PFSK-1 (cell line): ENCODE measurements at regions not wholly inside any gene's neighbourhood (a gene's known extent, or its start where the extent isn't known, plus 50 kb on each side); places are given as distances from the start of the nearest gene placed in this dataset.

ENCODE experiments used
- FOXP2 ChIP-seq: optimal IDR thresholded peaks from 2 replicates; pipeline ENCODE3; 2011; ENCODE audit warnings: borderline replicate concordance, control low read depth, inconsistent platforms; ENCODE audit not compliant: insufficient read depth; ENCODE audit errors: extremely low read length, extremely low read depth
- POLR2AphosphoS5 ChIP-seq: IDR thresholded peaks from 2 replicates; pipeline ENCODE4 v1.6.1; 2012; ENCODE audit warnings: low read depth, mild to moderate bottlenecking, control low read depth, low read length, moderate library complexity
- SIN3A ChIP-seq: IDR thresholded peaks from 2 replicates; pipeline ENCODE4 v1.6.1; 2012; ENCODE audit warnings: mild to moderate bottlenecking, low read length, moderate library complexity, borderline replicate concordance; ENCODE audit not compliant: insufficient read depth
- TAF1 ChIP-seq: IDR thresholded peaks from 2 replicates; pipeline ENCODE4 v1.6.1; 2012; ENCODE audit warnings: low read length, control low read depth, borderline replicate concordance; ENCODE audit not compliant: insufficient read depth
- TF ChIP-seq, protein P1 (sequence below), 2 experiments: IDR thresholded peaks; 2 replicates each; pipeline versions ENCODE4 v1.6.1 to v1.8.0; 2011 to 2012; ENCODE audit warnings: low read depth in 2 of 2, low read length in 2 of 2, control low read depth in 1 of 2, inconsistent platforms in 1 of 2, mild to moderate bottlenecking in 1 of 2, moderate library complexity in 1 of 2; ENCODE audit not compliant: insufficient read depth in 1 of 2

DNA sequence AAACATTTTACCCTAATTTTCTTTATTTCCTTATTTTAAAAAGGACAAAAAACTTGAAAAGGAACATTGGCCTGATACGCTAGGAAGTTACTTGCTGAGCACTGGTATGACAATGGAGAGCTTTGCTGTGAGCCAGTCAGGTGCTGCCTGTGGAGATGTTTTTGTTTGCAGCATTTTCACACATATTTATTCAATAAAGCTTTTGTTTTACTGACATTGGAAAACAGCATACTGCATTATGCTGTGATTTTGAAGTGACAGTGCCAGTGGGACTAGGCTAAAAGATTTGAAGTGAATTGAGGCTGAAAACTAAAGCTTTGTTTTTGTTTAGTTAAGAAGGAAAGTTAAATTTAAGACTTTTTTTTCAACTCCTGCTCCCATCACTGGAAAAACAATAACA is 470.7 kb upstream of the ZEB2 start:
- TF ChIP-seq, protein P1, sequence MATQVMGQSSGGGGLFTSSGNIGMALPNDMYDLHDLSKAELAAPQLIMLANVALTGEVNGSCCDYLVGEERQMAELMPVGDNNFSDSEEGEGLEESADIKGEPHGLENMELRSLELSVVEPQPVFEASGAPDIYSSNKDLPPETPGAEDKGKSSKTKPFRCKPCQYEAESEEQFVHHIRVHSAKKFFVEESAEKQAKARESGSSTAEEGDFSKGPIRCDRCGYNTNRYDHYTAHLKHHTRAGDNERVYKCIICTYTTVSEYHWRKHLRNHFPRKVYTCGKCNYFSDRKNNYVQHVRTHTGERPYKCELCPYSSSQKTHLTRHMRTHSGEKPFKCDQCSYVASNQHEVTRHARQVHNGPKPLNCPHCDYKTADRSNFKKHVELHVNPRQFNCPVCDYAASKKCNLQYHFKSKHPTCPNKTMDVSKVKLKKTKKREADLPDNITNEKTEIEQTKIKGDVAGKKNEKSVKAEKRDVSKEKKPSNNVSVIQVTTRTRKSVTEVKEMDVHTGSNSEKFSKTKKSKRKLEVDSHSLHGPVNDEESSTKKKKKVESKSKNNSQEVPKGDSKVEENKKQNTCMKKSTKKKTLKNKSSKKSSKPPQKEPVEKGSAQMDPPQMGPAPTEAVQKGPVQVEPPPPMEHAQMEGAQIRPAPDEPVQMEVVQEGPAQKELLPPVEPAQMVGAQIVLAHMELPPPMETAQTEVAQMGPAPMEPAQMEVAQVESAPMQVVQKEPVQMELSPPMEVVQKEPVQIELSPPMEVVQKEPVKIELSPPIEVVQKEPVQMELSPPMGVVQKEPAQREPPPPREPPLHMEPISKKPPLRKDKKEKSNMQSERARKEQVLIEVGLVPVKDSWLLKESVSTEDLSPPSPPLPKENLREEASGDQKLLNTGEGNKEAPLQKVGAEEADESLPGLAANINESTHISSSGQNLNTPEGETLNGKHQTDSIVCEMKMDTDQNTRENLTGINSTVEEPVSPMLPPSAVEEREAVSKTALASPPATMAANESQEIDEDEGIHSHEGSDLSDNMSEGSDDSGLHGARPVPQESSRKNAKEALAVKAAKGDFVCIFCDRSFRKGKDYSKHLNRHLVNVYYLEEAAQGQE (IDR thresholded peaks at IDR 0.05; ENCODE audit: insufficient read depth in 1 of 2, low read depth in 2 of 2, low read length in 2 of 2) = no peak
- no peak for TF ChIP-seq SIN3A
- TF ChIP-seq POLR2AphosphoS5 = no peak

DNA sequence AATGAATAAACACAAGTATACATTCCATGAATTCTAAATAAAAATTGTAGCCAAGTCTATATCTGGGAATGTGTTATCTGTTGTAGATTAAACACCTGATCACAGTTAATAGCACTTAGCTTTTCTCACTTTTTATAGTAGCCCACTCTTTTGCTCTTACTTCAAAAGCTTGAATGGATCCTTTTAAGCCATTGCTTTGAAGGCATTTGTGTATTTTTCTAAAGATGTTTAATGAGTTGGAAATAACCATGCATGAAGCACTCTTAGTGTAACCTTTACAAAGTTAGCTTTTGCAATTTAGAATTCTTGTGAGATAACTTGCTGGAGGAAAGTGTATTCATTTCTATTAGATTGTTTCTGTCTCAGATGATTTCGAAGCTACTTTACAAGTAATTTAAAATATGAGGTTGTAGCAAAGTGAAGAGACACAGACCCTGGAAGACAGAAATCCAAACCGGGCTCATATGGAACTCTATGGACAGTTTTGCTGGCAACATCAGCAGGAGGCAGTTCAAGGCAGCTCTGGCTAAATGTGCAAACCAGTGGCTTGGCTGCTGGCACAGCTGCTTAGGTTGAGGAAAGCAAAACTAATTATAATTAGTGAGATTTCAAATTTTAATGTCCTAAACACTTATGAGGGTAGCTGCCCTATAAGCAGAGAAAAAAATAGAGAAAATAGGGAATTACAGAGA is 469.8 kb upstream of the ZEB2 start:
- no peak for TF ChIP-seq SIN3A
- TF ChIP-seq, protein P1 (IDR thresholded peaks at IDR 0.05; ENCODE audit: insufficient read depth in 1 of 2, low read depth in 2 of 2, low read length in 2 of 2) = no peak
- no peak for TF ChIP-seq POLR2AphosphoS5
- TF ChIP-seq FOXP2 = no peak

DNA sequence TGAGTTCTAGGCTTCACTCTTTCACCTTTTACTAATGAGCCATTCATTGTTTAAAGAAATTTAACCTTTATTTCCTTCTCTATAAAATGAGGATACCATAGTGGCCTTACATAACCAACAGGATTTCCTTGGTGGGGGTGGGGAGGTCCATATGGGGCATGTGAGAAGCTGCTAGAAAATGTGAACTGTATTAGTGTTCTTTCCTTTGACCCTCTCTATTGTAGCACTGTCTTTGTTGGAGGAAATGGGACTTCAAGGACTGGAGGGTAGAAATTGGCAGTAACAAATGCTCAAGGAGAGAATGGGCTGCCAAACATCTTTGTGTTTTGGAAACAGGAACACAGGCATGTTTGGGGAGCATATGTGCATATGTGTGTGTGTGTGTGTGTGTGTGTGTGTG is 468.7 kb upstream of the ZEB2 start:
- no peak for TF ChIP-seq FOXP2
- TF ChIP-seq TAF1 = no peak
- TF ChIP-seq POLR2AphosphoS5 = no peak
- TF ChIP-seq, protein P1 (IDR thresholded peaks at IDR 0.05; ENCODE audit: insufficient read depth in 1 of 2, low read depth in 2 of 2, low read length in 2 of 2) = no peak
- no peak for TF ChIP-seq SIN3A

DNA sequence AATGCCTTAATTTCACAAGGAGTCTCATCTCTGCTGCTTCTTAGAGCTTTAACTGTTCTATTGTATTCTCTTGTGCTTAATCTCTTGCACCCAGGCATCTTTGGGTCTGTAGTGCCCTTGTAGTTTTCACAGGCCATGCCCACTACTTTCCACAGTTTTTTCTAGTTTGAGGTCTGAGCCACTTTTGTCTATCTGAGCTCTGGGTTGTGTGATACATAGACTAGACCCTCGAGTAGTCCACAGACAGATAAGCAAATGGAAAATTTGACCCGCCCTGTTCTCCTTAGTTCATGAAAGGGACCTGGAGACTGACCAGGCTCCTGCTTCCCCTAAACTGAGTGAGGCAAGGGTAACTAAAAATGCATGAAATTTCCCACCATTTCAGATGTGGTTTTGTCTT is 466.8 kb upstream of the ZEB2 start:
- TF ChIP-seq POLR2AphosphoS5 (no peak), TAF1 (no peak), SIN3A (no peak), FOXP2 (no peak)
- TF ChIP-seq, protein P1 (IDR thresholded peaks at IDR 0.05; ENCODE audit: insufficient read depth in 1 of 2, low read depth in 2 of 2, low read length in 2 of 2) = no peak

DNA sequence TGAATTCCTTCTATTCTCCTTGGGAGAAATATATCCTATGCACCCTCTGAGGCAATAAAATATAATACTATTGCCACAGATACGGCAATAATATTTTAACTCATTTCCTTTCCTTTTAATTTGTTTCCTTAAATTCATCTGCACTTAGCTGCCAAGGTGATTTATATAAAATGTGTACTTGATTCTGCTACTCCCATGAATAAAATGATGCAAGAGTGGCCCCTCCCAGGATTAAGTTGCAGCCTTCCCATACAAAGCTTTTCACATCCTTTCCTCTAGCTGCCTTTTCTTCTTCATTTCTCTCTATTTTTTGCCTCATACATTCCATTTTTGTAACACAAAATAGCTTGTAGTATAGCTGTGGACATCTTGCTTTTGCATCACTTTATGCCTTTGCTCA is 464.1 kb upstream of the ZEB2 start:
- TF ChIP-seq TAF1 = no peak
- TF ChIP-seq POLR2AphosphoS5 = no peak
- TF ChIP-seq SIN3A = no peak
- TF ChIP-seq, protein P1 (IDR thresholded peaks at IDR 0.05; ENCODE audit: insufficient read depth in 1 of 2, low read depth in 2 of 2, low read length in 2 of 2) = no peak
- no peak for TF ChIP-seq FOXP2
